ENCODE measurements at regions not wholly inside any gene's neighbourhood (a gene's known extent, or its start where the extent isn't known, plus 50 kb on each side); places are given as distances from the start of the nearest gene placed in this dataset.

- no peak for TF ChIP-seq CTCF (IDR thresholded peaks at IDR 0.05; ENCODE audit: low read length)
- no peak for TF ChIP-seq EZH2 (IDR thresholded peaks at IDR 0.05; ENCODE audit: borderline replicate concordance, low read length)
These were observed 640.6 kb upstream of the NRP1 start for GRCh38 chr10:33974976-33975478.

Data from OCI-LY1 (cell line).